Renal cortex interstitium (tissue), 11 donors: ENCODE measurements at regions not wholly inside any gene's neighbourhood (a gene's known extent, or its start where the extent isn't known, plus 50 kb on each side); places are given as distances from the start of the nearest gene placed in this dataset.
"Not testable (repeated sequence)": the region's sequence is repeated elsewhere in the genome, so short reads cannot be mapped to it uniquely, and the experiment has no call there.

Experiments
- DNase-seq, 11 donors: peaks; one replicate each; pipeline ENCODE4 v3.0.0-alpha.2; 2013; ENCODE audit warnings: low read depth in 9 of 11, low spot score in 4 of 11; ENCODE audit errors: extremely low read depth in 1 of 11

DNA sequence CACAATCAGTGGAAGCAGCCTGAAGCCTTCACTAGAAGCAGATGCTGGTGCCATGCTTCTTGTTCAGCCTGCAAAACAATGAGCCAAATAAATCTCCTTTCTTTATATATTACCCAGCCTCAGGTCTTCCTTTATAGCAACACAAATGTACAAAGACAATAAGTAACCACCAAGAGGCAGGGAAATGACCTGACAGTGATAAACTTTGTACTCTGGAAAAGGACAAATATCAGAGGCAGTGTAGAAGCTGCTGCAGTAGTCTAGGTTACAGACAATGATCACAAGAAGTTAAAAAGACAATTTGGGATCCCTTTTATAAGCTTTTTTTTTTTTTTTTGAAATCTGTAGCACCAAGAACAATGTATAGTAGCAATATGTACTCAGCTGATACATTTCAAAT, 760.3 kb downstream of the TTLL7 start:
- not testable (repeated sequence) for DNase-seq

DNA sequence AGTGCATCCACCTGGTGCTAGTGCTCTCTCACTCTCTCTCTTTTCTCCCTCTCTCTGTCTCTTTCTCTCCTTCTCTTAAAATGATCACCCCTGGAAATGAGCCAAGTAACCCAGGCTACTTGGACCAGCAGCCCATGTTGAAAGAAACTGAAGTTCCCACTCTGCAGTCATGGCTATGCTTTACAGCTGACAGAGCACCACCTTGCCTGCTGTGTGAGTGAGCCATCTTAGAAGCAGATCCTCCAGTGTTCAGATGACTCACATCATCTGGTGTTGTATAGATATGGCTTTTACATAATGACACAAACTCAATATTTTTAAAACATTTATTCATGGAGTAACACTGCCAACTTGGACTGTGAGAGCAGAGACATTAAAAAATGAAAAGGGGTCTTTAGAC, 779.1 kb downstream of the TTLL7 start:
- DNase-seq: not testable (repeated sequence)

DNA sequence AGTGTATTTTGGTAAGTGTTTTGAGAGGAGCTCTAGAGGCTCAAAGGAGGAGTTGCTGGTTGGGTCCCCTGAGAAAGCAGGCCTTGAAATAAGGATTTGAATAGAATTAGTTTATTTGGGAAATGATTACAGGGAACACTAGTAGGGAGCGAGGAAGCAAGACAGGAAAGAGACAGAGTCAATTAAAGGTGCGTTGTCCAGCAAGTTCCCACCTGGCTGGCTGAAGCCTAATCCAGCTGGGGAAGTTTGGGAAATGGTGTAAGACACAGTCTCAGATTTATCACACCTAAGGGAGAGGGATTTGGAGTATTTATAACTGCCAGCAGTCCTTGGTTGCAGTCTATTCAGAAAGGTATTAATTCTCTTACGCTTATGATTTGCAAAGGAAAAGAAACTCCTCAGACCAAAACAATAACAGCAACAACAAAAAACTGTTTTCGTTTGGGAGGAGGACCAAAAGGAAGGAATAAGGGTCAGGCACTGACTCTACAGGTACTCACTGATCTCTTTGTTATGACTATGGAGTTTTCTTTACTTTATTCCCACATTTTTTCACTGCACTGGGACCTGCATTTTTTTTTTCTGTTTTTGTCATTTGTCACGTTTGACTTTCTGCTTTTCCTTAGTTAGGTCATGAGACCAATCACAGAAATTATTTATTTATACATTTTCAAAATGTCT, 780.8 kb downstream of the TTLL7 start:
- DNase-seq: not testable (repeated sequence)

DNA sequence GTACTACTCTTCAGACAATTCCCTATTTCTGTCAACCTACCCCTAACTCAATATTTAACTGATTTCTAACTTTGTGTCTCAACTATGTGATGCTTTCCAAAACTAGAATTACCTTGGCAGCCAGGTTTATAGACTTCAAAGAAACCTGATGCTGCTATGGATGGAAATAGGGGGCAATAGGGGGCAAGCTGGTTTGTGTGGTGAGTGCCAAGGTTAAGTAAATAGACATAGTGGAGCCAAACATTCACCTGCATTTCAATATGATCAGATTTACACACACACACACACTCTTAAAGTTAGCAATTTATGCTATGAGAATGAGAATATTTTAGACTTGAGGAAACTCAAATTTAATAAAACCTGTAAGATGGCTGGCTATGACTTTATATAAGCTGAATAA, 784.6 kb downstream of the TTLL7 start:
- not testable (repeated sequence) for DNase-seq

DNA sequence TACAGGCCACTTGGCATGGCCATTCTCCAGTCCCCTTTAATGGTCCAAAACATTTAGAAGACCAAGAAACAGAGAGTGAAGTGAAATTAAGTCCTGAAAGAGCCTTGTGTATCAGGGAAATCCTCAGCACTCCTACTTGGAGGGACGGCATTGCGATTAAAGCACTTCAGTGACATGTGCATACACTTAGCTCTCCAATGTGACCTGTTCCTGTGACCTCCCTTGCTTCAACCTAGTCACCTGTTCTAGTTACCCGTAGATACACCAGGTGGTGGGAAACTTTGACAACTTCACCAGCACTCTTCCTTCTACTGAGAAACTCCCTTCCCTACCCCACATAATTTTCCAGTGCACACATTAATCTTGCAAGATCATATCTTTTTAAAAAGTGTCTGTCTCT, 785.3 kb downstream of the TTLL7 start:
- not testable (repeated sequence) for DNase-seq

DNA sequence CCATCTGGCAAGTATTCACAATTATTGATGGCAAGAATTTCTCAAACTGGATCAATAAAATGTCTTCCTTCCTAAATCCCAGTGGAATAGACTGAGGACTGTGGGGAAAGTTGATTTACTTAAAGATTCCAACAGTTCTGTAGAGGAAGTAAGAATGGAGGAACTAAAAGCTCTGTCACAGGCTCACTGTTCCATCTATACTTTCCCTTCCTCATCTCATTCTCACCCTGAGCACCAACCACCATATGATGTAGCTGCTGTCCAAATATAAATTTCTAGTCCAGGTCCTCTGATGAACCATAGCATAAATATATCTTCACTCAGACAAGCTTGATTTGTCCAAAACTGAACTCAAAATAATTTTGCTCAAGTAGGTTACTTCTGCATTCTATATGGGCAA, 786.9 kb downstream of the TTLL7 start:
- DNase-seq: not testable (repeated sequence)

DNA sequence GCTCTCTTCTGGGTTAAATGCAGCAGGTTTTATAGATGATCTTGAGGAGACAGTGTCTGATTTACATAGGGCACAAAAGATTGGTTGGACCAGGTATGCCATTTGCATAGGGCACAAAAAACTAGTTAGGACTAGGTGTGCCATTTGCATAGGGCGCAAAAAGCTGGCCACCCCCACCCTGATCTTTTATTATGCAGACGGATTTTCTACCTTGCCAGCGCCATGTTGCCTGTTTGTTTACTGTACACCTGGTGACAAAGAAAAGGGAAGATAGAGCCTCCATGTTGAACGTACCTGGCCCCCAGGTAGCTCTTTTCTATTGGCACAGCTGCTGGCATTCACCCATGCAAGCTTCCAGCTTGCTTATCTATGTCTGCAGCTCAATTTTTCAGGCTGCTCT, 790.4 kb downstream of the TTLL7 start:
- DNase-seq: not testable (repeated sequence)

DNA sequence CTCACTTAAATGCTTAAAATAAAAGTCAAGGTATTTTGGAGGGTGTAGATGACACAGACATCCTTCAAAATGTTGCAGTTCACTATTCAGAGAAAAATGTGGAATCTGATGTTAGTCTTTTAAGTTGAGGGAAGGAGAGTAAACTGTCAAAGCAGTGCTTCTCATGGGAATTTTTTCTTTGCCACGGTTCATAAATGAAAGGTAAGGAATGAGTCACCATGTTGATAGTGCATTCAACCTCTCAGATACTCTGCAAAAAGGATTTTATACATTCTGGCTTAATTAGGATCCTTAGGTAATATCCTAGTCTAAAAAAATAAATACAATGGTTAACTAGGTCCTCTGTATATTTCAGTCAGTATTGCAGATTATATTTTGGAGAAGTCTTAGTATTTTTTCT, 804.3 kb downstream of the TTLL7 start:
- DNase-seq: not testable (repeated sequence)

DNA sequence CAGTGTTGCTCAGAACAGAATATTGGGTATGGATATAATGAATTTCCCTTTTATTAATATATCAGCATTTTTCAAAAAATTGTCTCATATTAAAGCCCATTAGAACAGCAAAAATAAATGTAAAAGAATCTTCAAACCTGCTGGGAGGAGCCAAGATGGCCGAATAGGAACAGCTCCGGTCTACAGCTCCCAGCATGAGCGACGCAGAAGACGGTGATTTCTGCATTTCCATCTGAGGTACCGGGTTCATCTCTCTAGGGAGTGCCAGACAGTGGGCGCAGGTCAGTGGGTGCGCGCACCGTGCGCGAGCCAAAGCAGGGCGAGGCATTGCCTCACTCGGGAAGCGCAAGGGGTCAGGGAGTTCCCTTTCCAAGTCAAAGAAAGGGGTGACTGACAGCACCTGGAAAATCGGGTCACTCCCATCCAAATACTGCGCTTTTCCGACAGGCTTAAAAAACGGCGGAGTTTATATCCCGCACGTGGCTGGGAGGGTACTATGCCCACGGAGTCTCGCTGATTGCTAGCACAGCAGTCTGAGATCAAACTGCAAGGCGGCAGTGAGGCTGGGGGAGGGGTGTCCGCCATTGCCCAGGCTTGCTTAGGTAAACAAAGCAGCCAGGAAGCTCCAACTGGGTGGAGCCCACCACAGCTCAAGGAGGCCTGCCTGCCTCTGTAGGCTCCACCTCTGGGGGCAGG, 816.8 kb downstream of the TTLL7 start:
- DNase-seq: not testable (repeated sequence)

DNA sequence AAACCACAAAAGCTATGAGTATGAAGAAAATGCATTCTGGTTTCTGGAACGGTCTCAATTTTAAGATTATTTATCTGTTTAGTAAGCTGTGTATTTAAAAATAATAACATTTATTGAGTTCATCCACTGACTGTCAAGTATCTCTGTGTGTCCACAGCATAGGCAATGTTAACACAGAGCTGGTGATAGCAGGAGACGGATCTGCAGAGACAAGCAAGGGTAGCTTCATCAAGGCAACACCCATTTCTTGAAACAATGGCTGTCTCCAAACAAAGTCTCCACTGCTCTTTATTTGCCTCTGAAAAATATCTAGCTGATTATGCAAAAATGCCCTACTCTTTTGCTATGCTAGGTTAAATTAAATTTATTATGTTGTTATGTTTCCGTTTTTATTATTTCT, 818.3 kb downstream of the TTLL7 start:
- not testable (repeated sequence) for DNase-seq

DNA sequence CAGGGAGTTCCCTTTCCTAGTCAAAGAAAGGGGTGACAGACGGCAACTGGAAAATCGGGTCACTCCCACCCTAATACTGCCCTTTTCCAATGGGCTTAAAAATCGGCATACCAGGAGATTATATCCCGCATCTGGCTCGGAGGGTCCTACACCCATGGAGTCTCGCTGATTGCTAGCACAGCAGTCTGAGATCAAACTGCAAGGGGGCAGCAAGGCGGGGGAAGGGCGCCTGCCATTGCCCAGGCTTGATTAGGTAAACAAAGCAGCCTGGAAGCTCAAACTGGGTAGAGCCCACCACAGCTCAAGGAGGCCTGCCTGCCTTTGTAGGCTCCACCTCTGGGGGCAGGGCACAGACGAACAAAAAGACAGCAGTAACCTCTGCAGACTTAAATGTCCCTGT, 831.3 kb downstream of the TTLL7 start:
- not testable (repeated sequence) for DNase-seq

DNA sequence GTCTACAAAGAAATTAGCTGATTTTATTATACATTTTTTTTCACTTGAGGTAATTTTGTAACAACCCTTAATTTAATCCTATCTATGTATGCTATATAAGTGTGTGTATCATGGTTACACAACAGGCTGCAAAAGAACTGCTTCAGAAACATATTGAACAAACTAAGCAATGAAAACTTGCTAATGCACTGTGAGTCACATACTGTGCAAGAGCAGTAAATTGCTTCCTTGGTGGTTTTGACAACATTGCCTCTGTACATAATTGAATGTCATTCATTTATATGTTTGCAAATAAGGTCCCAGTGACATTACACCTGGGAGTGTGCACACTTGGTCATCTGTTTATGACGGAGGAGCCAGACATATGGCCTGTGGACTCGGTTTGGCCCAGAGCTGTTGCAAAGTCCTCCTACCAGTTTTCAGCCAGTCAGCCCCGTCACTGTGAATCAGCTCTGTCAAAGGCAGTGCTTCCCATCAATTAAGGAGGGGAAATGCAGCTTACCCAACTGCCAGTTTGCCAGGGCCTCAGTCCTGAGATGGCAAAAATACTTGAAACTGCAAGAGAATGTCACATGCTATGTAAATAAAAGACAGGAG, 835.0 kb downstream of the TTLL7 start:
- not testable (repeated sequence) for DNase-seq

DNA sequence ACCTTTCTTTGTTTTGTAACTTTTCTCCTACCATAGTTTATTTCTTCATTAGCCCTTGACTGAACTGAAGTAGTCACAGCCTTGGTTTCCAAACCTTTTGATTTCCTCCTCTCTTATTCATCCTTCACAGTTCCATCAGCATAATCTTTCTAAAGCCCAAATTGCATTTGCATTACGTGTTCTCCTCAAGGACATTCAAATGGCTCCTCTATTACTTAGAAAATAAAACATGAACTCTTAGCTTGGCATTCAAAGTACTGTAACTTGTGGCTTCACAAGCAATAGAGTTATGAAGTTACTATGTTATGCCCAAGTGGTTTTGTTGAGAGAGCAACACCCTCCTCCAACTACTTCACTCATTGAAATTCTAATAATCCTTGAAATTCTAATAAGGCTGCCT, 840.0 kb downstream of the TTLL7 start:
- not testable (repeated sequence) for DNase-seq

DNA sequence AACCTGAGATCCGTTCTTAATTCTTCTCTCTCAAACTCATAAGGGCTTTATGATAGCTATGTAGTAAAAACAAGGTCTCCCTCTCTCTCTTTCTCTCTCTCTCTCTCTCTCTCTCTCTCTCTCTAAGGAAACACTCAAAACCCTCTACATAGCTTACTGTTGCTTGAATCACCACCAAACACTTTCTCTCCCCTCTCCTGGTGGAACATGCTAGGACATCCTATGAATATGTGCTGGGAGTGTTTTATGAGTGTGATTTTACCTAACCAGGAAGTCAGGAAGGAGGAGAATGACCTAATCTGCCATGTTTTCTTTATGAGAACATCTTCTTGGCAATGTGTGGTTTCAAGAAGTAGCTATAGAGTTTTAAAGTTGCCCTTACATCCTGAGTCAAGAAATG, 844.6 kb downstream of the TTLL7 start:
- not testable (repeated sequence) for DNase-seq

DNA sequence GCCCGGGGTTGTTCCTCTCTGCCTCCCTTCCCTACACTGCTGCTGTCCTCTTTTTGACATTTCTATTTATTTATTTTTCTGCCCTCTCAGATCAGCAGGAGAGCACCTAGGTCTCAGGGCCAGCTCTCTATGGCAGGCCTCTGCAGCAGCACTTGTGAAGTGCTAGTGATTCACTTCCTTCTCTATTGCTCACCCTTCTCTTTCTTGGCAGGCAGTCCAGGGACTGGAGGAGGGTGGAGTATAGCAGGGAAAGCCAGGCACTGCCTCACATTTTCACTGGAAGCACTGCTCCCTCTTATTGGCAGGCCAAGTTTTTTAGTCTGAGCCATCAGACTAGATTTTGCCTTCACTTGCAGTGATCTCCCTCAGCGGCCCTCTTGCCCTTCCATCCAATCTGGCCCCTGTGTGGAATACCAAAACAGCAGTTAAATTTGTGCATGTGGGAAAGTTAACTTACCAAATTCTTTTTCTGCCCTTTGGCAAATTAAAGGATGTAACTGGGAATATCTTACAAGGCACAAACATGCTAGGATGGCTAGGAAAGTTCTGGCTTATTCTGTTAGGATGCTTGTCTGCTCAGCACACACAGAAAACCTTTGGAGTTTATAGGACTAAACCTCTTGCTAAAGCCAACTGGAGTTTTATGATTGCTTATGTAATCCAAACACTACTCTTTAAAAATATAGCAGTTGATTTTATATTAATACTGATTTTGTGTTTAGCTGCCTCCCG, 847.6 kb downstream of the TTLL7 start:
- not testable (repeated sequence) for DNase-seq

DNA sequence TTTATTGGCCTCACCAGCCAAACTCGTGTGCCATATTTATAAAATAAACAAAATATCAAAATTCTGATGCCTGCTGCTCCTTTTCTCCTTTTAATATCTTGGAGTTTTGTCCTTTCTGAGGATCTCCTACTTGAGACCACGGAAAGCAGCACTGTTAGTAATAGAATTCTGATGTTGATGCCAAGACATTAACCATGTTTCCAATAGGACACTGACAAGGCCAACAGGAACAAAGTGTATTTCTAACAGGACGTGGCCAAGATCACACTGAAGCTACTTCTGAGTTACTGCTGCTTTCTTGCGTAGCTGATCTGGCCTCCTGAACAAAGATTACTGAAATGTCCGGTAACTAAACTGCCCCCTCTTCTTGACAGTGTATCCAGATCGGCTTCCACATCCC, 848.5 kb downstream of the TTLL7 start:
- not testable (repeated sequence) for DNase-seq

DNA sequence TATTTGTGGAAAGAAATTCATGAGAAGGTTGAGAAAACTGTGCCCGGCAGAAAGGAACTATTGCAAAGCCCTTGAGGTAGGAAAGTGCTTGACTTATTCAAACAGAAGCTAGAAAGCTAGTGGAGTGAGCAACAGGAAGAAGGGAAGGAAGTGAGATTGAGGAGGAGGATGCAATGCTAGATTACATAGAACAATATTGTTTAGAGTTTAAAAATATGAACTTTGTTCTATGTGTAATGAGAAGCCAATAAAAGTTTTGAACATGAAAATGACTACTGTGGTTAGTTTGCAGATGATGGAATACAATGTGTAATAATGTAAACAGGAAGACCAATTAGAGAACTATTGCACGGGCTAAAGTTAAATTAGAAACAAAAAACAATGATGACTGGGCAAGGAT, 853.1 kb downstream of the TTLL7 start:
- not testable (repeated sequence) for DNase-seq

DNA sequence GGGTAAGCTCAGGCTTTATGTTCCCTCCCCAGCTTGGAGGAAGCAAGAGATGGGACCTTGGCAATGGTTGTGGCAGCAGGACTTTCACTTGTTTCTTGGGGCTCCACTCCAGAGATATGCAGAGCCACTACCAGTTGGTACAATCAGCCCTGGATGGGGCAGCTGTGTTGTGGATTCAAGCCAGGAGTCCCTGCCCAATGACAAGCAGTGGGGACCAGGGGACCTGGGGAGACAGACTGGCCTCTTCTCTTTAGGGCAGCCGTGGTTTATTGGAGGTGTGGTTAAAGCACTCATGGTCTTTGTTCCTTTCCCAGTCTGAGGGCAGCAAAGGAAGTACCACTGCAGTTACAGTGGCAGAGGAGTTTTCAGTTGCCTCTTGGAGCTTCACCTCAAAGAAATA, 856.1 kb downstream of the TTLL7 start:
- DNase-seq: not testable (repeated sequence)

DNA sequence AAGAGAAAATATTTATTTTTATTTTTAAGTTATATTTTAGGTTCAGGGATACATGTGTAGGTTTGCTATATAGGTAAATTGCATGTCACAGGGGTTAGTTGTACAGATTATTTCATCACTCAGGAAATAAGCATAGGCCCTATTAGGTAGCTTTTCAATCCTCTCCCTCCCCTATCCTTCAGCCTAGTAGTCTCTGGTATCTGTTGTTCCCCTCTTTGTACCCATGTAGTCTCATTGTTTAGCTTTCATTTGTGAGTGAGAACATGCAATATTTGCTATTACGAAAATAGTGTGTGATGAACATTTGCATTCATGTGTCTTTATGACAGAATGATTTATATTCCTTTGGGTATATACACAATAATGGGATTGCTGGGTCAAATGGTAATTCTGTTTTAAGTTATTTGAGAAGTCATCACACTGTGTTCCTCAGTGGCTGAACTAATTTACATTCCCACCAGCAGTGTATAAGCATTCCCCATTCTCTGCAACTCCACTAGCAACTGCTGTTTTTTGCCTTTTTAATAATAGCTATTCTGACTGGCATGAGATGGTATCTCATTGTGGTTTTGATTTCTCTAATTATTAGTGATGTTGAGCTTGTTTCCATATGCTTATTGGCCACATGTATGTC, 863.3 kb downstream of the TTLL7 start:
- DNase-seq: not testable (repeated sequence)
